Thyroid gland (tissue), 4 donors: ENCODE measurements at regions not wholly inside any gene's neighbourhood (a gene's known extent, or its start where the extent isn't known, plus 50 kb on each side); places are given as distances from the start of the nearest gene placed in this dataset.

Experiments
- DNase-seq, 2 donors: peaks; one replicate each; pipeline ENCODE4 v3.0.0-alpha.2; 2019
- H3K27ac ChIP-seq, 3 donors: fragments of 200-600 bp; sonication (generic); 1 replicate in 2 of 3; 2 replicates in 1 of 3; pipeline ENCODE4 v1.5.1; 2016 to 2019; ENCODE audit warnings: mild to moderate bottlenecking in 1 of 3, moderate library complexity in 1 of 3
- H3K27me3 ChIP-seq: fragments of 200-600 bp; sonication (generic); one replicate; pipeline ENCODE4 v1.5.1; 2019
- H3K36me3 ChIP-seq, 2 donors: fragments of 200-600 bp; sonication (generic); one replicate each; pipeline ENCODE4 v1.5.1; 2016 to 2019
- H3K4me1 ChIP-seq, 2 donors: fragments of 200-600 bp; sonication (generic); one replicate each; pipeline ENCODE4 v1.5.1; 2017 to 2019
- H3K4me3 ChIP-seq, 3 donors: fragments of 200-600 bp; sonication (generic); replicated peaks in 1 of 3; 1 replicate in 2 of 3; 2 replicates in 1 of 3; pipeline ENCODE4 v1.5.1; 2016; ENCODE audit warnings: mild to moderate bottlenecking in 1 of 3
- H3K9me3 ChIP-seq: fragments of 200-600 bp; sonication (generic); one replicate; pipeline ENCODE4 v1.5.1; 2017
- POLR2A ChIP-seq, 2 donors: fragments of 450-650 bp; IDR thresholded peaks; one replicate each; pipeline ENCODE4 v1.6.1; 2017; ENCODE audit warnings: antibody characterized with exemption in 2 of 2, mild to moderate bottlenecking in 2 of 2, moderate library complexity in 1 of 2
- WGBS, 2 donors: methylation state at CpG; one replicate each; pipeline ENCODE4 v1.1.5; 2017; 5-methylcytosine and 5-hydroxymethylcytosine counted together
- intact Hi-C: fragments of 100-400 bp; cut with DNase I; formaldehyde crosslinking; loops from one replicate; pipeline ENCODE4 v1.15.1; 2023
- TF ChIP-seq, protein P1 (sequence below), 6 experiments: fragments of 200-600 bp in 3 of 6; fragments of 450-650 bp in 3 of 6; sonication (generic) in 3 of 6; IDR thresholded peaks; one replicate each; pipeline ENCODE4 v1.5.1; 2016 to 2019; ENCODE audit warnings: antibody characterized with exemption in 6 of 6, mild to moderate bottlenecking in 2 of 6, inconsistent platforms in 1 of 6, moderate library complexity in 1 of 6

GRCh38 chr3:75138345-75138744 is 523.9 kb upstream of the CNTN3 start:
- DNase-seq: no peak
- intact Hi-C loops: no loop called here

GRCh38 chr3:75140904-75141615 is 523.1 kb upstream of the FRG2C start:
- intact Hi-C loops: no loop called here
- WGBS, 2 donors: 84 to 86% methylated on average over 8 of the region's 8 CpGs
- no peak for DNase-seq

More at GRCh38 chr3:75138345-75138744, 523.9 kb upstream of the CNTN3 start:
- H3K9me3 ChIP-seq: no peaks in the 10 kb centered on the region
- no peaks in the 10 kb centered on the region for H3K36me3 ChIP-seq
- TF ChIP-seq POLR2A (IDR thresholded peaks at IDR 0.05): no peak
- TF ChIP-seq, protein P1, sequence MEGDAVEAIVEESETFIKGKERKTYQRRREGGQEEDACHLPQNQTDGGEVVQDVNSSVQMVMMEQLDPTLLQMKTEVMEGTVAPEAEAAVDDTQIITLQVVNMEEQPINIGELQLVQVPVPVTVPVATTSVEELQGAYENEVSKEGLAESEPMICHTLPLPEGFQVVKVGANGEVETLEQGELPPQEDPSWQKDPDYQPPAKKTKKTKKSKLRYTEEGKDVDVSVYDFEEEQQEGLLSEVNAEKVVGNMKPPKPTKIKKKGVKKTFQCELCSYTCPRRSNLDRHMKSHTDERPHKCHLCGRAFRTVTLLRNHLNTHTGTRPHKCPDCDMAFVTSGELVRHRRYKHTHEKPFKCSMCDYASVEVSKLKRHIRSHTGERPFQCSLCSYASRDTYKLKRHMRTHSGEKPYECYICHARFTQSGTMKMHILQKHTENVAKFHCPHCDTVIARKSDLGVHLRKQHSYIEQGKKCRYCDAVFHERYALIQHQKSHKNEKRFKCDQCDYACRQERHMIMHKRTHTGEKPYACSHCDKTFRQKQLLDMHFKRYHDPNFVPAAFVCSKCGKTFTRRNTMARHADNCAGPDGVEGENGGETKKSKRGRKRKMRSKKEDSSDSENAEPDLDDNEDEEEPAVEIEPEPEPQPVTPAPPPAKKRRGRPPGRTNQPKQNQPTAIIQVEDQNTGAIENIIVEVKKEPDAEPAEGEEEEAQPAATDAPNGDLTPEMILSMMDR (IDR thresholded peaks at IDR 0.05): no peak
- no peak overlapping the region for H3K4me3 ChIP-seq
- no peaks in the 10 kb centered on the region for H3K27me3 ChIP-seq
- H3K27ac ChIP-seq: no peak overlapping the region
- 92% methylated on average over 7 of the region's 7 CpGs for WGBS, 2 donors
- no peaks in the 10 kb centered on the region for H3K4me1 ChIP-seq

GRCh38 chr3:75144406-75144805 is 519.7 kb upstream of the FRG2C start:
- H3K27ac ChIP-seq: no peak overlapping the region
- TF ChIP-seq POLR2A (IDR thresholded peaks at IDR 0.05): no peak
- TF ChIP-seq, protein P1 (IDR thresholded peaks at IDR 0.05): no peak
- H3K4me1 ChIP-seq: no peaks in the 10 kb centered on the region
- H3K4me3 ChIP-seq: no peak overlapping the region
- H3K36me3 ChIP-seq: no peaks in the 10 kb centered on the region
- DNase-seq: no peak
- no peaks in the 10 kb centered on the region for H3K27me3 ChIP-seq
- intact Hi-C loops: no loop called here
- no peaks in the 10 kb centered on the region for H3K9me3 ChIP-seq
- 96 to 97% methylated on average over 3 of the region's 3 CpGs for WGBS, 2 donors

More at GRCh38 chr3:75140904-75141615, 523.1 kb upstream of the FRG2C start:
- Histone ChIP-seq H3K4me1 (no peaks in the 10 kb centered on the region), H3K36me3 (no peaks in the 10 kb centered on the region), H3K27me3 (no peaks in the 10 kb centered on the region), H3K4me3 (no peak overlapping the region), H3K27ac (no peak overlapping the region), H3K9me3 (no peaks in the 10 kb centered on the region)
- TF ChIP-seq, protein P1 (IDR thresholded peaks at IDR 0.05): no peak
- TF ChIP-seq POLR2A (IDR thresholded peaks at IDR 0.05): no peak

DNA sequence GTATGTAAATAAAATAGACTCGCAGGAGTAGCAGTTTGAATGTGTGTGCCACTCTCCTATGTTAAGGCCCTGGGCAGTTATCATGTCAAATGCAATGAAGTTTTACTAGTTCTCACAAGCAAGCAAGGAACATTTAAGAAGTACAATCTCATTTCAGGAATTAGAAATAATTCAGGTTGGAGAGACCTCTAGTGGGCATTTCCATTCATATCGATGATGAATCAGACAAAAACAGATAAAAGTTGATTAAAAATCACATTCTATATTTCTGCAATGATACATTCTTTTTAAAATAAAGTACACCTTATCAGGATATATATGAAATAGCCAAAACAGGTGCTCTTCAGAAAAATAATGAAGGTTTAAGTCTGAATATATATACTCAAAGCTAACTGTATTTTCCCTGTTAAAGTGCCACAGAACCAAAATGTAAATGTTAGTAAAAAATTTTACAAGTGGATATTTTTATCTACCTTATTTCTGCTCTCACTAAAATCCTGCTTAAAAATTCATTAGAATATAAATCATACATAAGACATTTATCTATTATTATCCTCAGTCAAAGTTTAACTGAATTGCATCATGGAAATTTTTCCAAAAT is 492.4 kb upstream of the FRG2C start:
- Histone ChIP-seq H3K36me3 (no peaks in the 10 kb centered on the region), H3K27me3 (no peaks in the 10 kb centered on the region), H3K4me1 (no peaks in the 10 kb centered on the region), H3K27ac (no peak overlapping the region), H3K4me3 (no peak overlapping the region), H3K9me3 (no peaks in the 10 kb centered on the region)
- intact Hi-C loops: no loop called here
- TF ChIP-seq, protein P1 (IDR thresholded peaks at IDR 0.05): peak in 1 of 6 experiments; percentile 27
- TF ChIP-seq POLR2A (IDR thresholded peaks at IDR 0.05): no peak
- no peak for DNase-seq
- WGBS, 2 donors: 23 to 24% methylated on average over 2 of the region's 2 CpGs

- DNase-seq: no peak
- Histone ChIP-seq H3K4me3 (no peak overlapping the region), H3K9me3 (no peaks in the 10 kb centered on the region), H3K36me3 (no peaks in the 10 kb centered on the region), H3K27me3 (no peaks in the 10 kb centered on the region), H3K4me1 (no peaks in the 10 kb centered on the region), H3K27ac (no peak overlapping the region)
- intact Hi-C loops: no loop called here
- WGBS, 2 donors: 62 to 64% methylated on average over 3 of the region's 3 CpGs
- no peak for TF ChIP-seq POLR2A (IDR thresholded peaks at IDR 0.05)
- TF ChIP-seq, protein P1 (IDR thresholded peaks at IDR 0.05): no peak
Observed at GRCh38 chr3:75176937-75177336, 487.2 kb upstream of the FRG2C start.
